K562 (cell line): ENCODE measurements at regions not wholly inside any gene's neighbourhood (a gene's known extent, or its start where the extent isn't known, plus 50 kb on each side); places are given as distances from the start of the nearest gene placed in this dataset.

Source experiments
- ATAC-seq: fragments of 200-7000 bp; cut with Tn5 transposase; 3 replicates; pipeline ENCODE4 v1.9.1; 2020; ENCODE audit warnings: moderate library complexity
- BruUV-seq: library from RNA; stranded (reverse); fragments of 400-500 nt; replicated peaks from 2 replicates; lab custom pipeline; 2021; lab: Mats Ljungman, UMichigan
- CTCF ChIA-PET: fragments of 300-600 bp; formaldehyde crosslinking; extraction: SDS; loops from one replicate; lab custom pipeline; 2021; ENCODE audit warnings: low intra/inter-chr PET ratio; lab: Yijun Ruan, JAX
- POLR2A ChIA-PET: fragments of 300-600, 350-650 bp; sonication (Branson Sonifier 250); formaldehyde crosslinking; extraction: SDS; loops from one replicate; lab custom pipeline; 2021; ENCODE audit warnings: antibody characterized with exemption, inconsistent platforms; lab: Yijun Ruan, JAX
- DNase-seq, 4 experiments: peaks; one replicate each; pipeline versions ENCODE4 v3.0.0 to v3.0.0-alpha.2; 2011 to 2018; ENCODE audit warnings: low spot score in 3 of 4, mixed read lengths in 3 of 4; ENCODE audit errors: extremely low read depth in 1 of 4
- FAIRE-seq: peaks from 2 replicates; lab custom pipeline; 2011; peaks lifted over from hg19 to GRCh38; lab: Jason Lieb, UNC
- H2AFZ ChIP-seq: 2 replicates; pipeline ENCODE4 v1.6.0; 2011; ENCODE audit warnings: low read depth, low read length, control low read depth, inconsistent platforms
- H3K27ac ChIP-seq: fragments of 200-600 bp; 3 replicates; pipeline ENCODE4 v1.8.0; 2011; ENCODE audit warnings: low read depth, mild to moderate bottlenecking, control low read depth, inconsistent platforms, low read length, moderate library complexity, mixed read lengths; ENCODE audit errors: extremely low read depth
- H3K27me3 ChIP-seq, 2 experiments: fragments of 300-600 bp in 1 of 2; 2 replicates in 1 of 2; 3 replicates in 1 of 2; pipeline versions ENCODE4 v1.6.0 to v1.8.0; 2011; ENCODE audit warnings: inconsistent platforms in 2 of 2, low read length in 2 of 2, mild to moderate bottlenecking in 1 of 2, mixed read lengths in 1 of 2, moderate library complexity in 1 of 2; ENCODE audit not compliant: control insufficient read depth in 2 of 2, insufficient read depth in 2 of 2
- H3K36me3 ChIP-seq: fragments of 300-600 bp; 3 replicates; pipeline ENCODE4 v1.8.0; 2011; ENCODE audit warnings: mild to moderate bottlenecking, low read length, inconsistent platforms; ENCODE audit not compliant: control insufficient read depth, insufficient read depth
- H3K4me1 ChIP-seq, 2 experiments: fragments of 200-600 bp in 1 of 2; replicated peaks in 1 of 2; 2 replicates in 1 of 2; 3 replicates in 1 of 2; pipeline versions ENCODE4 v1.5.1 to v1.8.0; 2011; ENCODE audit warnings: inconsistent platforms in 2 of 2, low read length in 2 of 2, mild to moderate bottlenecking in 1 of 2, mixed read lengths in 1 of 2, moderate library complexity in 1 of 2; ENCODE audit not compliant: control insufficient read depth in 2 of 2, insufficient read depth in 2 of 2
- H3K4me2 ChIP-seq: 2 replicates; pipeline ENCODE4 v1.6.1; 2011; ENCODE audit warnings: low read length, control low read depth, inconsistent platforms, mixed read lengths; ENCODE audit not compliant: insufficient read depth
- H3K4me3 ChIP-seq: fragments of 200-600 bp; sonication (generic), shearing (Covaris generic); 2 replicates; pipeline ENCODE4 v1.5.1; 2016; ENCODE audit warnings: control low read depth, inconsistent platforms
- H3K79me2 ChIP-seq: fragments of 200-600 bp; 3 replicates; pipeline ENCODE4 v1.8.0; 2011; ENCODE audit warnings: low read length, inconsistent platforms; ENCODE audit not compliant: control insufficient read depth, insufficient read depth
- H3K9ac ChIP-seq, 2 experiments: 2 replicates each; pipeline versions ENCODE4 v1.6.0 to v1.6.1; 2011; ENCODE audit warnings: low read depth in 2 of 2, low read length in 2 of 2, control low read depth in 1 of 2, inconsistent platforms in 1 of 2, mild to moderate bottlenecking in 1 of 2, mixed read lengths in 1 of 2; ENCODE audit not compliant: insufficient read depth in 1 of 2
- H3K9me1 ChIP-seq: one replicate; pipeline ENCODE4 v1.6.0; 2011; ENCODE audit warnings: inconsistent platforms, mild to moderate bottlenecking, low read length, moderate library complexity; ENCODE audit not compliant: control insufficient read depth, insufficient read depth
- H3K9me3 ChIP-seq: replicated peaks from 2 replicates; pipeline ENCODE4 v1.5.1; 2011; ENCODE audit warnings: low read depth, low read length, inconsistent platforms; ENCODE audit not compliant: control insufficient read depth, insufficient read depth
- H4K20me1 ChIP-seq: replicated peaks from 2 replicates; pipeline ENCODE4 v1.6.1; 2011; ENCODE audit warnings: low read length, inconsistent platforms, mixed read lengths; ENCODE audit not compliant: control insufficient read depth, insufficient read depth
- CXXC5 ChIP-seq: fragments of 250-450 bp; sonication (Bioruptor Pico); IDR thresholded peaks from 2 replicates; pipeline ENCODE4 v1.8.0; 2022; ENCODE audit warnings: inconsistent platforms, mild to moderate bottlenecking, moderate library complexity
- HDAC1 ChIP-seq, 2 experiments: fragments of 450-650 bp; IDR thresholded peaks; 2 replicates each; pipeline ENCODE4 v1.6.1; 2016 to 2017; ENCODE audit warnings: inconsistent platforms in 1 of 2, mild to moderate bottlenecking in 1 of 2, moderate library complexity in 1 of 2
- MCM7 ChIP-seq, 2 experiments: fragments of 450-650 bp; IDR thresholded peaks; 2 replicates each; pipeline ENCODE4 v1.6.1; 2016 to 2018
- NFE2 ChIP-seq: IDR thresholded peaks from 2 replicates; pipeline ENCODE4 v1.6.1; 2014; ENCODE audit warnings: antibody characterized with exemption, low read depth
- SMARCE1 ChIP-seq: fragments of 450-650 bp; IDR thresholded peaks from 2 replicates; pipeline ENCODE4 v1.7.1; 2016; ENCODE audit warnings: mild to moderate bottlenecking
- TRIM28 ChIP-seq: fragments of 450-650 bp; IDR thresholded peaks from 2 replicates; pipeline ENCODE4 v1.6.1; 2017
- ZBTB17 ChIP-seq: fragments of 450-650 bp; formaldehyde crosslinking; IDR thresholded peaks from 2 replicates; pipeline ENCODE4 v1.4.0; 2020; ENCODE audit warnings: mild to moderate bottlenecking
- ZNF165 ChIP-seq: fragments of 250-450 bp; sonication (Bioruptor Pico); IDR thresholded peaks from 2 replicates; pipeline ENCODE4 v1.4.0; 2020; ENCODE audit warnings: borderline replicate concordance
- ZSCAN29 ChIP-seq: fragments of 450-650 bp; IDR thresholded peaks from 2 replicates; pipeline ENCODE4 v1.6.1; 2017
- WGBS: fragments of 100-300 bp; shearing (Covaris generic); methylation state at CpG from one replicate; pipeline ENCODE4 v1.1.6; 2016; ENCODE audit warnings: low coverage, mixed read lengths; ENCODE audit not compliant: insufficient coverage; ENCODE audit errors: missing lambda C conversion rate; 5-methylcytosine and 5-hydroxymethylcytosine counted together
- in situ Hi-C: fragments of 300-500 bp; cut with MboI; formaldehyde crosslinking; loops from 4 replicates; pipeline ENCODE4 v1.15.0; 2018; ENCODE audit warnings: inconsistent platforms, mixed read lengths
- intact Hi-C: fragments of 100-400 bp; cut with micrococcal nuclease; formaldehyde crosslinking; loops from 2 replicates; pipeline ENCODE4 v1.14.2; 2022
- TF ChIP-seq, protein P1 (sequence below): fragments of 250-450 bp; sonication (Bioruptor Pico); IDR thresholded peaks from 2 replicates; pipeline ENCODE4 v1.5.0; 2021; ENCODE audit warnings: mild to moderate bottlenecking, borderline replicate concordance
- TF ChIP-seq, protein P2 (sequence below): sonication (generic); formaldehyde crosslinking; IDR thresholded peaks from 2 replicates; pipeline ENCODE4 v1.8.0; 2023; ENCODE audit warnings: mild to moderate bottlenecking, missing genetic modification reagents

DNA sequence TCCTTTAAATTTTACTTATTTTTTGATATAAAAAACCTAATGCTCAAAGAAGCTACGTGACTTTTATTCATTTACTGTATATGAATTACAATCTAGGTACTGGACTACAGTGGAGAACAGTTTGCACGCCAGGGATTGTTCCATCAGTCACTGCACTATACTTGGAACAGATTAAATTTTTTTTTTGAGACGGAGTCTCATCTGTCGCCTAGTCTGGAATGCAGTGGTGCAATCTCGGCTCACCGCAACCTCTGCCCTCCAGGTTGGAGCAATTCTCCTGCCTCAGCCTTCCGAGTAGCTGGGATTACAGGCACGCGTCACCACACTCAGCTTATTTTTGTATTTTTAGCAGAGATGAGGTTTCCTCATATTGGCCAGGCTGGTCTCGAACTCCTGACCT is 330.0 kb upstream of the SLC14A2 start:
- no peak overlapping the region for H3K9ac ChIP-seq
- ChIA-PET CTCF (no interaction called here), POLR2A (no interaction called here)
- intact Hi-C loops = no loop called here
- ATAC-seq (no peak), FAIRE-seq (no peak), DNase-seq (no peak)
- BruUV-seq = no TSS peak
- WGBS = 1% methylated on average over 9 of the region's 10 CpGs
- in situ Hi-C loops = no loop called here
- H3K79me2 ChIP-seq = no peaks in the 10 kb centered on the region
- TF ChIP-seq, protein P1, sequence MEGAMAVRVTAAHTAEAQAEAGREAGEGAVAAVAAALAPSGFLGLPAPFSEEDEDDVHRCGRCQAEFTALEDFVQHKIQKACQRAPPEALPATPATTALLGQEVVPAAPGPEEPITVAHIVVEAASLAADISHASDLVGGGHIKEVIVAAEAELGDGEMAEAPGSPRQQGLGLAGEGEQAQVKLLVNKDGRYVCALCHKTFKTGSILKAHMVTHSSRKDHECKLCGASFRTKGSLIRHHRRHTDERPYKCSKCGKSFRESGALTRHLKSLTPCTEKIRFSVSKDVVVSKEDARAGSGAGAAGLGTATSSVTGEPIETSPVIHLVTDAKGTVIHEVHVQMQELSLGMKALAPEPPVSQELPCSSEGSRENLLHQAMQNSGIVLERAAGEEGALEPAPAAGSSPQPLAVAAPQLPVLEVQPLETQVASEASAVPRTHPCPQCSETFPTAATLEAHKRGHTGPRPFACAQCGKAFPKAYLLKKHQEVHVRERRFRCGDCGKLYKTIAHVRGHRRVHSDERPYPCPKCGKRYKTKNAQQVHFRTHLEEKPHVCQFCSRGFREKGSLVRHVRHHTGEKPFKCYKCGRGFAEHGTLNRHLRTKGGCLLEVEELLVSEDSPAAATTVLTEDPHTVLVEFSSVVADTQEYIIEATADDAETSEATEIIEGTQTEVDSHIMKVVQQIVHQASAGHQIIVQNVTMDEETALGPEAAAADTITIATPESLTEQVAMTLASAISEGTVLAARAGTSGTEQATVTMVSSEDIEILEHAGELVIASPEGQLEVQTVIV = no peak
- TF ChIP-seq HDAC1 (IDR thresholded peaks at IDR 0.05) (no peak), NFE2 (no peak), TRIM28 (no peak), CXXC5 (no peak), SMARCE1 (no peak), ZBTB17 (CRISPR knock-in tag) (no peak), MCM7 (IDR thresholded peaks at IDR 0.05) (no peak), ZNF165 (CRISPR knock-in tag) (no peak), ZSCAN29 (no peak)
- TF ChIP-seq, protein P2, sequence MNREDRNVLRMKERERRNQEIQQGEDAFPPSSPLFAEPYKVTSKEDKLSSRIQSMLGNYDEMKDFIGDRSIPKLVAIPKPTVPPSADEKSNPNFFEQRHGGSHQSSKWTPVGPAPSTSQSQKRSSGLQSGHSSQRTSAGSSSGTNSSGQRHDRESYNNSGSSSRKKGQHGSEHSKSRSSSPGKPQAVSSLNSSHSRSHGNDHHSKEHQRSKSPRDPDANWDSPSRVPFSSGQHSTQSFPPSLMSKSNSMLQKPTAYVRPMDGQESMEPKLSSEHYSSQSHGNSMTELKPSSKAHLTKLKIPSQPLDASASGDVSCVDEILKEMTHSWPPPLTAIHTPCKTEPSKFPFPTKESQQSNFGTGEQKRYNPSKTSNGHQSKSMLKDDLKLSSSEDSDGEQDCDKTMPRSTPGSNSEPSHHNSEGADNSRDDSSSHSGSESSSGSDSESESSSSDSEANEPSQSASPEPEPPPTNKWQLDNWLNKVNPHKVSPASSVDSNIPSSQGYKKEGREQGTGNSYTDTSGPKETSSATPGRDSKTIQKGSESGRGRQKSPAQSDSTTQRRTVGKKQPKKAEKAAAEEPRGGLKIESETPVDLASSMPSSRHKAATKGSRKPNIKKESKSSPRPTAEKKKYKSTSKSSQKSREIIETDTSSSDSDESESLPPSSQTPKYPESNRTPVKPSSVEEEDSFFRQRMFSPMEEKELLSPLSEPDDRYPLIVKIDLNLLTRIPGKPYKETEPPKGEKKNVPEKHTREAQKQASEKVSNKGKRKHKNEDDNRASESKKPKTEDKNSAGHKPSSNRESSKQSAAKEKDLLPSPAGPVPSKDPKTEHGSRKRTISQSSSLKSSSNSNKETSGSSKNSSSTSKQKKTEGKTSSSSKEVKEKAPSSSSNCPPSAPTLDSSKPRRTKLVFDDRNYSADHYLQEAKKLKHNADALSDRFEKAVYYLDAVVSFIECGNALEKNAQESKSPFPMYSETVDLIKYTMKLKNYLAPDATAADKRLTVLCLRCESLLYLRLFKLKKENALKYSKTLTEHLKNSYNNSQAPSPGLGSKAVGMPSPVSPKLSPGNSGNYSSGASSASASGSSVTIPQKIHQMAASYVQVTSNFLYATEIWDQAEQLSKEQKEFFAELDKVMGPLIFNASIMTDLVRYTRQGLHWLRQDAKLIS (CRISPR knock-in tag) = no peak
- no peak overlapping the region for H3K27ac ChIP-seq
- H3K36me3 ChIP-seq = no peaks in the 10 kb centered on the region
- no peaks in the 10 kb centered on the region for H3K9me1 ChIP-seq
- no peaks in the 10 kb centered on the region for H3K4me1 ChIP-seq
- H3K4me2 ChIP-seq = no peak overlapping the region
- H4K20me1 ChIP-seq = no peaks in the 10 kb centered on the region
- no peaks in the 10 kb centered on the region for H3K9me3 ChIP-seq
- H3K4me3 ChIP-seq = no peak overlapping the region
- no peak overlapping the region for H2AFZ ChIP-seq
- no peaks in the 10 kb centered on the region for H3K27me3 ChIP-seq
